ENCODE measurements at regions not wholly inside any gene's neighbourhood (a gene's known extent, or its start where the extent isn't known, plus 50 kb on each side); places are given as distances from the start of the nearest gene placed in this dataset.

DNA sequence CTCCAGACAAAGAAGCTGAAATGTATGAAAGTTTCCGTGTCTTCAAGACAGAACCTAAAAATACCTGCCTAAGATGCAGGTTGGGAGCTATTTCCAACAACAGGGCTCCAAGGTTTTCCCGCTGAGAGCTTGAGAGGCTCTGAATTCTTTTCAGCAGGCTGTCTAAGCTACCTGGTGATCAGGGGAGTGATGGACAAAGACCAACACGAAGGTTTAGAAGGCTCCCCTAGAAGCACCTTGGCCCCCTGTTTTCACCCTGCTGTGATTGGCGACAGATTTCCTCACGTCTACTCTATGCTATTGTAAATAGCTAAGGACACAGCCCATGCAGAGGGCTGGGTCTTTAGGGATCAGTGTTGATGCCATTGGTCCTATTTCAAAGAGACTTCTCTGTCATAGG lies 275.2 kb upstream of the SALL1 start:
- DNase-seq (ENCODE audit: low read depth), result no peak
- no peak overlapping the region for H3K4me3 ChIP-seq (ENCODE audit: low read depth, low read length)
- TF ChIP-seq, protein P1, sequence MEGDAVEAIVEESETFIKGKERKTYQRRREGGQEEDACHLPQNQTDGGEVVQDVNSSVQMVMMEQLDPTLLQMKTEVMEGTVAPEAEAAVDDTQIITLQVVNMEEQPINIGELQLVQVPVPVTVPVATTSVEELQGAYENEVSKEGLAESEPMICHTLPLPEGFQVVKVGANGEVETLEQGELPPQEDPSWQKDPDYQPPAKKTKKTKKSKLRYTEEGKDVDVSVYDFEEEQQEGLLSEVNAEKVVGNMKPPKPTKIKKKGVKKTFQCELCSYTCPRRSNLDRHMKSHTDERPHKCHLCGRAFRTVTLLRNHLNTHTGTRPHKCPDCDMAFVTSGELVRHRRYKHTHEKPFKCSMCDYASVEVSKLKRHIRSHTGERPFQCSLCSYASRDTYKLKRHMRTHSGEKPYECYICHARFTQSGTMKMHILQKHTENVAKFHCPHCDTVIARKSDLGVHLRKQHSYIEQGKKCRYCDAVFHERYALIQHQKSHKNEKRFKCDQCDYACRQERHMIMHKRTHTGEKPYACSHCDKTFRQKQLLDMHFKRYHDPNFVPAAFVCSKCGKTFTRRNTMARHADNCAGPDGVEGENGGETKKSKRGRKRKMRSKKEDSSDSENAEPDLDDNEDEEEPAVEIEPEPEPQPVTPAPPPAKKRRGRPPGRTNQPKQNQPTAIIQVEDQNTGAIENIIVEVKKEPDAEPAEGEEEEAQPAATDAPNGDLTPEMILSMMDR (conservative IDR thresholded peaks at IDR 0.05; ENCODE audit: low read depth, low read length), result no peak

DNA sequence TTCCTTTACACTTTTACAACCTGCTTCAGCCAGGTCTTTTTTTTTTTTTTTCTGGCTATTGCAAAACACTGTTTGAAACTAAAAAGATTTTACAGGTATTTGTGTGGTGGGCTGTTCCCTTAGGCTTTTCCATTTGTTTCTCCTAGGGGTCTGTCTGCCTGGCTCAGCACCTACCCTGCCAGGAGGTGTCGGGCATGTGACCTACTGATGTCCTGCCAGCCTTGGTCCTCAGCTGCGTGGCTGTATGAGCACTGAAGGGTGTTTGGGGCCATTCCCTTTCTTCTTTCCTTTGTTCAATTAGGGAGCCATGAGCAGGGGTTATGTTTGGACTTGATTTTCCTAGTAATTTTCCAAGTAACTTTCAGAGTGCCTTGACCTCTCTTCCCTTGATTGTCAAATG lies 269.2 kb upstream of the SALL1 start:
- no peak overlapping the region for H3K4me3 ChIP-seq (ENCODE audit: low read depth, low read length)

DNA sequence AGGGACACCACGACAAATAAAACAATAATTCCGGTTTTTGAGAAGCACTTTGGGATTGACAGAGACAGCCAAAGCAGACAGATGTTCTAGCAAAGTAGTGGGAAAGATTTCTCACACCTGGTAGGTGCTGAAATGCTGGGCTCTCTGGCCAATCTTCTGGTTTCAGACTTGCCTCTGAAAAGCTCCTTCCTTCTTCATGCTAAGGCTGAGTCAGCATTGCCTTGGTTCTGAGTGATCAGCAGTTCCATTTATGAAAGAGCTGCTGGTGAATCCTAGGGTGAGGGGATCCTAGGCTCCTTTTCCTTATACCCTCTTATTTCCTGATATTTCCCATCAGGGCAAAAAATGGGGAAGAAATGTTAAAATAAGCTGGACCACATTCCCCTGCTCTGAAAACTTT lies 268.7 kb upstream of the SALL1 start:
- H3K4me3 ChIP-seq (ENCODE audit: low read depth, low read length), result no peak overlapping the region
- TF ChIP-seq, protein P1 (conservative IDR thresholded peaks at IDR 0.05; ENCODE audit: low read depth, low read length), result no peak
- DNase-seq (ENCODE audit: low read depth), result no peak

More for the DNA sequence above, 269.2 kb upstream of the SALL1 start:
- TF ChIP-seq, protein P1 (conservative IDR thresholded peaks at IDR 0.05; ENCODE audit: low read depth, low read length), result no peak
- DNase-seq (ENCODE audit: low read depth), result no peak

DNA sequence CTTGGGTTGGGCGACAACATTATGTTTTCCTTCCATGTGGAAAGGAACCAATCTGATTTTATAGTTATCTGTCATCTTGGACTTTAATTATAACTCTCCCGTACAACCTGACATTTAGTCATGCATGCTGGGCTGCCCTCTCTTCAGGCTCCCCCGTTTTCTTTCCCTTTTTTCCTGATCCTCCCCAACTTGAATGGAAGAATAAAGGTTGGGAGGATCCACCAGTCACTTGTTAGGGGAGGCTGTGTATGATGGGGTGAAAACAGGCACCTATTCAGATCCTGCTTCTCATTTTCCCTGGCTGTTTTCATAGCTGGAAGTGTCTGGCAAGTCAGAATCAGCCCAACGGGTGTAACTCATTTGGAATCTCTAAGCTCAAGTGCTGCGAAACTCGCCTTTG lies 267.2 kb upstream of the SALL1 start:
- no peak for DNase-seq (ENCODE audit: low read depth)
- TF ChIP-seq, protein P1 (conservative IDR thresholded peaks at IDR 0.05; ENCODE audit: low read depth, low read length), result no peak
- no peak overlapping the region for H3K4me3 ChIP-seq (ENCODE audit: low read depth, low read length)

DNA sequence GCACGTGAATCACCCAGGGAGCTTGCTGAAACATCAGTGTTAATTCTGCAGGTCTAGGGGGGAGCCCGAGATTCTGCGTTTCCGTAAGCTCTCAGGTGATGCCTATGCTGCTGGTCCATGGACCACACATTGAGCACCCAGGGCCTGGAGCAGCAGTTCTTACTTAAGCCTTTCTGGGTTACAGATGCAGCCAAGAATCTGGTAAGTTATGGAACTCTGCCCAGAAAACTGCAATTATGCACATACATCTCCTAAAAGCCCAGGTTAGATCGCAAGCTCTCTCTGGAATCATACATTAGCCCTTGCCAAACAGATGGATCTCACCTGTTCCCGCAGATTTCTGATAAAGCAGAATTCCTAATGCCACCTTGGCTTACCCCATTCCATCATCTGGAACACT lies 265.9 kb upstream of the SALL1 start:
- no peak overlapping the region for H3K4me3 ChIP-seq (ENCODE audit: low read depth, low read length)
- TF ChIP-seq, protein P1 (conservative IDR thresholded peaks at IDR 0.05; ENCODE audit: low read depth, low read length), result no peak
- DNase-seq (ENCODE audit: low read depth), result no peak

DNA sequence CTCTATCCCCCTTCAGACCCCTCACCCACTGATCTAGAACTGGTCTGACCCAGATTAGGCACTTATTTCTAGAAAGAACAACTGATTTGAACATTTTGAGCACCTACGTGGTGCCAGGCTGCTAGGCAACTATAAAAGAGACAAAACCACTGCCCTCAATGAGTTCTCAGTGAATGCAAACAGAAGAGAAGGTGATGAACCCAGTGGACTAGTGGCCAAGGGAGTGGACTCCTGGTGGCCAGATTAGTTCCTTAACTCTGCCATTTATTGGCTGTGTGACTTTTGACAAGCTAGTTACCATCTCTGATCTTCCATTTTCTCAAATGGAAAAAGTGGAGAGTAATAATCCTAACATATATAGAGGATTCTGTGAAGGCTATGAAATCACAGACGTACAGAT lies 259.1 kb upstream of the SALL1 start:
- TF ChIP-seq, protein P1 (conservative IDR thresholded peaks at IDR 0.05; ENCODE audit: low read depth, low read length), result no peak
- no peak for DNase-seq (ENCODE audit: low read depth)

DNA sequence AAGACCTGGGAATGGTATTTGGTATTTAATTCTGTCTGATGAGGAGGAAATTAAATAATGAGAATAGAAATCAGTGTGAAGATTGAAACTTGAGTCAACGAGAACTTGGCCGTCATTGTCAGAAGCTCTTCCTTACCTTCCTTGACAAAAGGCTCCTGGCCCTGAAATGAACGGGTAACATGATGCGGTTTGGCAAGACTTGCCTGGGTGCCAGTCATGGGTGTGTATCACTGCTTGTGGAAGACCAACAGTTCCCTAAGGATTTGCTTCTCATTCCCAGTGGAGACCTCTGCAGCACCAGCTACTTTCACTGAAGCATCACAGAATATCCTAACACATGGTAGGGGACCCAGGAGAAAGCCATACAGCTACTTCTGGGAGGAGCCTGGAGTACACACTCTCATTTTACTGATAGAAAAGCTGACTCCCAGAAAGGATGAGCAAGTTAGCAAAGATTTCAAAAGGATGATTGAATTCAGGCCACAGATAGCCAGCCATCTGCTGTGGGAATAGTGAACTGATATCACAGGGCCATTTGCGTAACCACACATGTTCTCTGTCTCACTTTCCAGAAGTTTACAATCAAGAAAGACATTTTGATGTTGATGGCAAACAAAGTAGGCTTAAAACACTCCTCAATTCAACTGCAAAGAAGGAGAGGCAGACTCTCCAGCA lies 258.1 kb upstream of the SALL1 start:
- TF ChIP-seq, protein P1 (conservative IDR thresholded peaks at IDR 0.05; ENCODE audit: low read depth, low read length), result no peak
- H3K4me3 ChIP-seq (ENCODE audit: low read depth, low read length), result no peak overlapping the region
- no peak for DNase-seq (ENCODE audit: low read depth)

More for the DNA sequence above, 259.1 kb upstream of the SALL1 start:
- H3K4me3 ChIP-seq (ENCODE audit: low read depth, low read length), result no peak overlapping the region

All from epithelial cell of proximal tubule (primary cell).